ENCODE measurements at regions not wholly inside any gene's neighbourhood (a gene's known extent, or its start where the extent isn't known, plus 50 kb on each side); places are given as distances from the start of the nearest gene placed in this dataset.

GRCh38 chr7:54678763-54679489 is 80.1 kb downstream of the SEC61G start:
- Histone ChIP-seq H3K27me3 (no peaks in the 10 kb centered on the region), H3K36me3 (ENCODE audit: low read depth, missing control alignments) (no peaks in the 10 kb centered on the region), H3K4me3 (no peak overlapping the region), H3K4me1 (no peaks in the 10 kb centered on the region), H3K27ac (no peak overlapping the region), H3K9me3 (no peaks in the 10 kb centered on the region)
- TF ChIP-seq, protein P1, sequence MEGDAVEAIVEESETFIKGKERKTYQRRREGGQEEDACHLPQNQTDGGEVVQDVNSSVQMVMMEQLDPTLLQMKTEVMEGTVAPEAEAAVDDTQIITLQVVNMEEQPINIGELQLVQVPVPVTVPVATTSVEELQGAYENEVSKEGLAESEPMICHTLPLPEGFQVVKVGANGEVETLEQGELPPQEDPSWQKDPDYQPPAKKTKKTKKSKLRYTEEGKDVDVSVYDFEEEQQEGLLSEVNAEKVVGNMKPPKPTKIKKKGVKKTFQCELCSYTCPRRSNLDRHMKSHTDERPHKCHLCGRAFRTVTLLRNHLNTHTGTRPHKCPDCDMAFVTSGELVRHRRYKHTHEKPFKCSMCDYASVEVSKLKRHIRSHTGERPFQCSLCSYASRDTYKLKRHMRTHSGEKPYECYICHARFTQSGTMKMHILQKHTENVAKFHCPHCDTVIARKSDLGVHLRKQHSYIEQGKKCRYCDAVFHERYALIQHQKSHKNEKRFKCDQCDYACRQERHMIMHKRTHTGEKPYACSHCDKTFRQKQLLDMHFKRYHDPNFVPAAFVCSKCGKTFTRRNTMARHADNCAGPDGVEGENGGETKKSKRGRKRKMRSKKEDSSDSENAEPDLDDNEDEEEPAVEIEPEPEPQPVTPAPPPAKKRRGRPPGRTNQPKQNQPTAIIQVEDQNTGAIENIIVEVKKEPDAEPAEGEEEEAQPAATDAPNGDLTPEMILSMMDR (IDR thresholded peaks at IDR 0.05), result no peak
- no peak for TF ChIP-seq POLR2A (IDR thresholded peaks at IDR 0.05)
- WGBS, 2 donors, result 89 to 92% methylated on average over 6 of the region's 6 CpGs
- intact Hi-C loops (cut with DNase I; ENCODE audit: low total_unique reads), result no loop called here
- no peak for DNase-seq

DNA sequence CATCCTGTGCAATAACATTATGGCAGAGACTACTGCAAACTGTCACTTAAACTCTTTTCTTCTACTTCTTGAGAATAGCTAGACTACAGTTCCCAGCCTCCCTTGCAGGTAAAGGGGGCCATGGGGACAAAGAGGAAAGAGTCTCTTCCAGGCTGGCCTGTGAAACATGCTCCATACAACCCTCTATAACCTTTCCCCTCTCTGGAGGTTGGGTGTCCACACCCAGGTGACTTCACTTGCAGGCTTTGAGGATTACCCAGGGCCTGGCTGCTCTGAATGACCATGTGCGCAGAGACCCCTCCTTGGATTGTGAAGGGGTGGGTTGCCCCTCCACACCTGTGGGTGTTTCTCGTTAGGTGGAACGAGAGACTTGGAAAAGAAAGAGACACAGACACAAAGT is 84.1 kb downstream of the SEC61G start:
- DNase-seq, result no peak
- Histone ChIP-seq H3K27ac (no peak overlapping the region), H3K4me3 (no peak overlapping the region), H3K4me1 (no peaks in the 10 kb centered on the region), H3K36me3 (ENCODE audit: low read depth, missing control alignments) (no peaks in the 10 kb centered on the region), H3K27me3 (no peaks in the 10 kb centered on the region), H3K9me3 (no peaks in the 10 kb centered on the region)
- no peak for TF ChIP-seq POLR2A (IDR thresholded peaks at IDR 0.05)
- TF ChIP-seq, protein P1 (IDR thresholded peaks at IDR 0.05), result no peak
- 87 to 94% methylated on average over 3 of the region's 3 CpGs for WGBS, 2 donors
- intact Hi-C loops (cut with DNase I; ENCODE audit: low total_unique reads), result no loop called here

- Histone ChIP-seq H3K4me3 (no peak overlapping the region), H3K27me3 (no peaks in the 10 kb centered on the region), H3K27ac (no peak overlapping the region), H3K36me3 (ENCODE audit: low read depth, missing control alignments) (no peaks in the 10 kb centered on the region), H3K4me1 (no peaks in the 10 kb centered on the region), H3K9me3 (no peaks in the 10 kb centered on the region)
- TF ChIP-seq, protein P1 (IDR thresholded peaks at IDR 0.05), result no peak
- no peak for TF ChIP-seq POLR2A (IDR thresholded peaks at IDR 0.05)
- intact Hi-C loops (cut with DNase I; ENCODE audit: low total_unique reads), result no loop called here
- no peak for DNase-seq
- 80 to 86% methylated on average over 4 of the region's 4 CpGs for WGBS, 2 donors
These were observed 86.5 kb downstream of the SEC61G start for GRCh38 chr7:54672519-54672918.

- Histone ChIP-seq H3K27me3 (no peaks in the 10 kb centered on the region), H3K9me3 (no peaks in the 10 kb centered on the region), H3K4me3 (peak overlapping the region; percentile 31 to 49), H3K27ac (no peak overlapping the region), H3K36me3 (ENCODE audit: low read depth, missing control alignments) (no peaks in the 10 kb centered on the region), H3K4me1 (peaks cover 5% of the 10 kb centered on the region)
- intact Hi-C loops (cut with DNase I; ENCODE audit: low total_unique reads), result no loop called here
- 3 to 4% methylated on average over 12 to 59 of the region's 62 CpGs for WGBS, 2 donors
- TF ChIP-seq, protein P1 (IDR thresholded peaks at IDR 0.05), result peak in 2 of 3 experiments; percentile 27 to 29
- TF ChIP-seq POLR2A (IDR thresholded peaks at IDR 0.05), result no peak
- peak; percentile 81 for DNase-seq
These were observed 94.5 kb downstream of the SEC61G start for GRCh38 chr7:54664235-54665228.

All from testis (tissue), 2 donors.